ENCODE measurements at regions not wholly inside any gene's neighbourhood (a gene's known extent, or its start where the extent isn't known, plus 50 kb on each side); places are given as distances from the start of the nearest gene placed in this dataset.

DNA sequence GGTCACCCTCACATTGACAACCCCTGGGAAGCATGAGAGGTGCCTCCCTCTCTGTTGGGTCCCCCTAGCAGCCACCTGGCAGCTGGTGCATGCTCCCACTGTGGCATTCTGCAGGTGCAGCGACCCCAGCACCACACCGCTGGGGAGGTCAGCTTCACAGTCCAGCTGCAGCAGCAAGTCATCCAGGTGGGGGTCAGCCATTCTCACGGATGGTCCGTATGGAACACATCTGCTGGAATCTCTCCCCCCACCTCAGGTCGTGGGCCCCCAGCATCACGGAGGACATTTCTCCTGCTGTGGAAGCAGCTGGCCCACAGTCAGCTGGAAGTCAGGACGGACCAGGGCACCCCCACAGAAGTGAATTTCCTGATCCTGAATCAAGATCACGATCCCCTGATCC, 201.3 kb downstream of the COG6 start:
- DNase-seq (ENCODE audit: low read depth, low spot score) (no peak), FAIRE-seq (no peak)
- dilution Hi-C loops (cut with MboI; ENCODE audit: extremely low pct_ligation_motif_present, low sequenced_read_pairs) = no loop called here
- Histone ChIP-seq H3K4me1 (ENCODE audit: control insufficient read depth, extremely low read depth, insufficient read depth, low read length) (no peaks in the 10 kb centered on the region), H3K9me1 (ENCODE audit: control insufficient read depth, extremely low read depth, insufficient read depth, low read length) (no peaks in the 10 kb centered on the region), H2AFZ (ENCODE audit: control insufficient read depth, low read length) (no peak overlapping the region), H3K9me3 (ENCODE audit: control insufficient read depth, low read depth, low read length) (no peaks in the 10 kb centered on the region), H3K27ac (ENCODE audit: control insufficient read depth, insufficient read depth, low read length) (no peak overlapping the region), H3K9ac (ENCODE audit: control insufficient read depth, extremely low read depth, insufficient read depth, low read length) (no peak overlapping the region), H3K79me2 (ENCODE audit: control insufficient read depth, insufficient read depth, low read length) (no peaks in the 10 kb centered on the region), H3K4me2 (ENCODE audit: control insufficient read depth, extremely low read depth, insufficient read depth, low read depth, low read length) (no peak overlapping the region), H3K27me3 (ENCODE audit: control insufficient read depth, extremely low read depth, insufficient read depth, low read length) (no peaks in the 10 kb centered on the region), H3K4me3 (ENCODE audit: control insufficient read depth in 2 of 3, extremely low read depth in 1 of 3, insufficient read depth in 2 of 3, low read depth in 1 of 3, low read length in 3 of 3) (no peak overlapping the region), H4K20me1 (ENCODE audit: control insufficient read depth, extremely low read depth, insufficient read depth, low read length) (no peaks in the 10 kb centered on the region), H3K36me3 (ENCODE audit: control insufficient read depth in 2 of 2, extremely low read depth in 1 of 2, insufficient read depth in 2 of 2, low read length in 2 of 2) (no peaks in the 10 kb centered on the region)
- TF ChIP-seq, protein P1, sequence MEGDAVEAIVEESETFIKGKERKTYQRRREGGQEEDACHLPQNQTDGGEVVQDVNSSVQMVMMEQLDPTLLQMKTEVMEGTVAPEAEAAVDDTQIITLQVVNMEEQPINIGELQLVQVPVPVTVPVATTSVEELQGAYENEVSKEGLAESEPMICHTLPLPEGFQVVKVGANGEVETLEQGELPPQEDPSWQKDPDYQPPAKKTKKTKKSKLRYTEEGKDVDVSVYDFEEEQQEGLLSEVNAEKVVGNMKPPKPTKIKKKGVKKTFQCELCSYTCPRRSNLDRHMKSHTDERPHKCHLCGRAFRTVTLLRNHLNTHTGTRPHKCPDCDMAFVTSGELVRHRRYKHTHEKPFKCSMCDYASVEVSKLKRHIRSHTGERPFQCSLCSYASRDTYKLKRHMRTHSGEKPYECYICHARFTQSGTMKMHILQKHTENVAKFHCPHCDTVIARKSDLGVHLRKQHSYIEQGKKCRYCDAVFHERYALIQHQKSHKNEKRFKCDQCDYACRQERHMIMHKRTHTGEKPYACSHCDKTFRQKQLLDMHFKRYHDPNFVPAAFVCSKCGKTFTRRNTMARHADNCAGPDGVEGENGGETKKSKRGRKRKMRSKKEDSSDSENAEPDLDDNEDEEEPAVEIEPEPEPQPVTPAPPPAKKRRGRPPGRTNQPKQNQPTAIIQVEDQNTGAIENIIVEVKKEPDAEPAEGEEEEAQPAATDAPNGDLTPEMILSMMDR (optimal IDR thresholded peaks at IDR 0.05 in 1 of 3, IDR thresholded peaks at IDR 0.05 in 1 of 3, conservative IDR thresholded peaks at IDR 0.05 in 1 of 3; ENCODE audit: extremely low read depth in 1 of 3, insufficient read depth in 2 of 3, low read length in 3 of 3) = no peak
- no peak for TF ChIP-seq EZH2 (IDR thresholded peaks at IDR 0.05; ENCODE audit: low read length)

DNA sequence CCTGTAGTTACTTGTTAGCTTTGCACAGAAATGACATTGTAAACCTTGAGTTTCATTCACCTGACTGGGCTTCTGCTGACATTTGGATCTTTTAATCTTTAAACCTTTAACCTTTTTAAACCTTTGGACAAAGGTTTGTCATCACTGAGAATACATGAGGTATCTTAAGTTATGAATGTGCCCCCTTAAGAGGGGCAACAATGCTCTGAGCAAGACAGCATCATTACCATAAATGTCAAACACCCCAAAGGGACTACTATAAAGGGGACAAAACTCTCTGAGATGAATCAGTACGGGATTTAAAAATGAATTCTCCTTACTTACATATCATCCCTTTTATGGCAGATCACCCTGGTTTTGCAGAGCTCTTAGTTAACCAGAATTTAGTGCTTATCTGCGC, 203.3 kb downstream of the COG6 start:
- H3K27ac ChIP-seq (ENCODE audit: control insufficient read depth, insufficient read depth, low read length) = no peak overlapping the region

More for the DNA sequence above, 203.3 kb downstream of the COG6 start:
- Histone ChIP-seq H2AFZ (ENCODE audit: control insufficient read depth, low read length) (no peak overlapping the region), H3K9me1 (ENCODE audit: control insufficient read depth, extremely low read depth, insufficient read depth, low read length) (no peaks in the 10 kb centered on the region), H3K4me1 (ENCODE audit: control insufficient read depth, extremely low read depth, insufficient read depth, low read length) (no peaks in the 10 kb centered on the region), H3K4me3 (ENCODE audit: control insufficient read depth in 2 of 3, extremely low read depth in 1 of 3, insufficient read depth in 2 of 3, low read depth in 1 of 3, low read length in 3 of 3) (no peak overlapping the region), H3K27me3 (ENCODE audit: control insufficient read depth, extremely low read depth, insufficient read depth, low read length) (no peaks in the 10 kb centered on the region), H3K4me2 (ENCODE audit: control insufficient read depth, extremely low read depth, insufficient read depth, low read depth, low read length) (no peak overlapping the region), H3K36me3 (ENCODE audit: control insufficient read depth in 2 of 2, extremely low read depth in 1 of 2, insufficient read depth in 2 of 2, low read length in 2 of 2) (no peaks in the 10 kb centered on the region), H3K9me3 (ENCODE audit: control insufficient read depth, low read depth, low read length) (no peaks in the 10 kb centered on the region), H4K20me1 (ENCODE audit: control insufficient read depth, extremely low read depth, insufficient read depth, low read length) (no peaks in the 10 kb centered on the region), H3K79me2 (ENCODE audit: control insufficient read depth, insufficient read depth, low read length) (no peaks in the 10 kb centered on the region), H3K9ac (ENCODE audit: control insufficient read depth, extremely low read depth, insufficient read depth, low read length) (no peak overlapping the region)
- FAIRE-seq = no peak
- DNase-seq (ENCODE audit: low read depth, low spot score) = no peak
- TF ChIP-seq, protein P1 (optimal IDR thresholded peaks at IDR 0.05 in 1 of 3, IDR thresholded peaks at IDR 0.05 in 1 of 3, conservative IDR thresholded peaks at IDR 0.05 in 1 of 3; ENCODE audit: extremely low read depth in 1 of 3, insufficient read depth in 2 of 3, low read length in 3 of 3) = no peak
- dilution Hi-C loops (cut with MboI; ENCODE audit: extremely low pct_ligation_motif_present, low sequenced_read_pairs) = no loop called here

Data from keratinocyte (primary cell).